Lung (tissue), 11 donors: ENCODE measurements at regions not wholly inside any gene's neighbourhood (a gene's known extent, or its start where the extent isn't known, plus 50 kb on each side); places are given as distances from the start of the nearest gene placed in this dataset.

ENCODE experiments used
- ATAC-seq: fragments of 200-7000 bp; cut with Tn5 transposase; one replicate; pipeline ENCODE4 v1.9.1; 2020; ENCODE audit warnings: moderate number of reproducible peaks; ENCODE audit not compliant: insufficient read depth, low FRiP score
- DNase-seq, 3 donors: peaks; one replicate each; pipeline ENCODE4 v3.0.0-alpha.2; 2013 to 2017
- H3K27ac ChIP-seq, 2 donors: one replicate each; pipeline ENCODE4 v1.5.1; 2013; ENCODE audit warnings: mild to moderate bottlenecking in 2 of 2, moderate library complexity in 2 of 2, control low read depth in 1 of 2, inconsistent platforms in 1 of 2, low read depth in 1 of 2, low read length in 1 of 2
- H3K27me3 ChIP-seq, 3 donors: one replicate each; pipeline ENCODE4 v1.5.1; 2013; ENCODE audit warnings: low read length in 2 of 3; ENCODE audit not compliant: control insufficient read depth in 3 of 3, insufficient read depth in 3 of 3
- H3K36me3 ChIP-seq, 4 donors: one replicate each; pipeline ENCODE4 v1.5.1; 2013; ENCODE audit warnings: low read length in 4 of 4, mild to moderate bottlenecking in 1 of 4, moderate library complexity in 1 of 4; ENCODE audit not compliant: control insufficient read depth in 4 of 4, insufficient read depth in 4 of 4
- H3K4me1 ChIP-seq, 5 donors: one replicate each; pipeline ENCODE4 v1.5.1; 2013; ENCODE audit warnings: low read length in 5 of 5, mild to moderate bottlenecking in 2 of 5, moderate library complexity in 1 of 5; ENCODE audit not compliant: control insufficient read depth in 5 of 5, insufficient read depth in 5 of 5
- H3K4me3 ChIP-seq: one replicate; pipeline ENCODE4 v1.5.1; 2013; ENCODE audit warnings: mild to moderate bottlenecking, control low read depth, moderate library complexity
- H3K9ac ChIP-seq, 2 donors: one replicate each; pipeline ENCODE4 v1.5.1; 2013; ENCODE audit warnings: low read length in 2 of 2, control low read depth in 1 of 2; ENCODE audit not compliant: insufficient read depth in 1 of 2
- H3K9me3 ChIP-seq, 4 donors: one replicate each; pipeline ENCODE4 v1.5.1; 2013; ENCODE audit warnings: low read length in 3 of 4, mild to moderate bottlenecking in 1 of 4, moderate library complexity in 1 of 4; ENCODE audit not compliant: control insufficient read depth in 4 of 4, insufficient read depth in 3 of 4
- WGBS, 2 donors: extraction: QIAGEN DNeasy Blood & Tissue Kit; methylation state at CpG; one replicate each; pipeline ENCODE4 v1.1.7; 2013; 5-methylcytosine and 5-hydroxymethylcytosine counted together
- TF ChIP-seq, protein P1 (sequence below): IDR thresholded peaks from 2 replicates; pipeline ENCODE4 v1.5.1; 2012; ENCODE audit warnings: mild to moderate bottlenecking; ENCODE audit errors: control extremely low read depth, extremely low read depth
- donor health status: control.
- donor health status: control.
- donor health status: Bipolar disorder and iron deficiency.
- donor health status: healthy.
- donor health status: DM: yes; HTN: yes; CAD: no.

DNA sequence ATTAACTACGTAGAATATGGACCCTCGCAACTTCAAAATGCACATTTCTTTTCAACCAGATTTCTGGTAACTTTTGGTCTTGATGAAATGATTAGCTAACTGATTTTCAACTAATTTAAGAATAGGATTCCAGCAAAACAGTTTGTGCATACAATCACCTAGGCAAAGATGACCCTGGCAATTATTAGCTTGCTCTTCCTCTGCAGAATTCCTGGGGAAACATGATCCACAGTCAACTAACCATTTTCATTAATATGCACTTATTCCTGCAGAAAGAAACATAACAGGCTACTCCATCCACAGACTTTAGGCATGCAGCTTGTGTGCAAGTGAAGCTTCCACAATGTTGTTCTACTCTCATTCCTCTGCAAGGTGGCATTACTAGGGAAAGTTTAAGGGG lies 1150.8 kb upstream of the FANCL start:
- no peak for ATAC-seq
- Histone ChIP-seq H3K4me3 (no peak overlapping the region), H3K9me3 (no peaks in the 10 kb centered on the region), H3K9ac (no peak overlapping the region), H3K4me1 (no peaks in the 10 kb centered on the region), H3K27me3 (no peaks in the 10 kb centered on the region), H3K27ac (no peak overlapping the region), H3K36me3 (no peaks in the 10 kb centered on the region)
- DNase-seq: no peak
- WGBS, 2 donors: 90 to 97% methylated on average over 2 of the region's 2 CpGs
- TF ChIP-seq, protein P1, sequence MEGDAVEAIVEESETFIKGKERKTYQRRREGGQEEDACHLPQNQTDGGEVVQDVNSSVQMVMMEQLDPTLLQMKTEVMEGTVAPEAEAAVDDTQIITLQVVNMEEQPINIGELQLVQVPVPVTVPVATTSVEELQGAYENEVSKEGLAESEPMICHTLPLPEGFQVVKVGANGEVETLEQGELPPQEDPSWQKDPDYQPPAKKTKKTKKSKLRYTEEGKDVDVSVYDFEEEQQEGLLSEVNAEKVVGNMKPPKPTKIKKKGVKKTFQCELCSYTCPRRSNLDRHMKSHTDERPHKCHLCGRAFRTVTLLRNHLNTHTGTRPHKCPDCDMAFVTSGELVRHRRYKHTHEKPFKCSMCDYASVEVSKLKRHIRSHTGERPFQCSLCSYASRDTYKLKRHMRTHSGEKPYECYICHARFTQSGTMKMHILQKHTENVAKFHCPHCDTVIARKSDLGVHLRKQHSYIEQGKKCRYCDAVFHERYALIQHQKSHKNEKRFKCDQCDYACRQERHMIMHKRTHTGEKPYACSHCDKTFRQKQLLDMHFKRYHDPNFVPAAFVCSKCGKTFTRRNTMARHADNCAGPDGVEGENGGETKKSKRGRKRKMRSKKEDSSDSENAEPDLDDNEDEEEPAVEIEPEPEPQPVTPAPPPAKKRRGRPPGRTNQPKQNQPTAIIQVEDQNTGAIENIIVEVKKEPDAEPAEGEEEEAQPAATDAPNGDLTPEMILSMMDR: no peak

DNA sequence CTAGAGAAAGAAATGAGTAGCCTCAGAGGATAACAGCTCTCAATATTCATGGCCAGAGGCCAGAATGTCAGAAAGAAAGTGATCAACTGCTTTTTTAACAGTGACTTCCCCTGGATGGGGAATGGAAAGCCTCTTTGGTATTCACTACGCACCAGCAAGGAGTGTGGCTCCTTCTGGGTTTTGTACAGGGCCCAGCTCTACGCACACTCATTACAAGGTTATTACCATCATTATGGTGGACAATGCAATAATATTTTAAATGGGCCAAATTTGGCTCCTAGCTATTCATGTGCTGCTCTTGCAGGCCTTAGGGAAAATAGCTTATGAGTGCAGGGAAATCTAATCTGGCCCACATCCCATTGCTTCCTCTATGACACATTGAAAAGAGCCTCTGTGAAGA lies 1149.5 kb upstream of the FANCL start:
- H3K9me3 ChIP-seq: no peaks in the 10 kb centered on the region
- no peaks in the 10 kb centered on the region for H3K27me3 ChIP-seq
- DNase-seq (peak in 1 of 3 donors; percentile 3), ATAC-seq (no peak)
- H3K4me3 ChIP-seq: no peak overlapping the region
- no peak overlapping the region for H3K9ac ChIP-seq
- 90 to 96% methylated on average over 2 of the region's 2 CpGs for WGBS, 2 donors
- no peaks in the 10 kb centered on the region for H3K36me3 ChIP-seq
- TF ChIP-seq, protein P1: no peak
- no peak overlapping the region for H3K27ac ChIP-seq
- no peaks in the 10 kb centered on the region for H3K4me1 ChIP-seq

DNA sequence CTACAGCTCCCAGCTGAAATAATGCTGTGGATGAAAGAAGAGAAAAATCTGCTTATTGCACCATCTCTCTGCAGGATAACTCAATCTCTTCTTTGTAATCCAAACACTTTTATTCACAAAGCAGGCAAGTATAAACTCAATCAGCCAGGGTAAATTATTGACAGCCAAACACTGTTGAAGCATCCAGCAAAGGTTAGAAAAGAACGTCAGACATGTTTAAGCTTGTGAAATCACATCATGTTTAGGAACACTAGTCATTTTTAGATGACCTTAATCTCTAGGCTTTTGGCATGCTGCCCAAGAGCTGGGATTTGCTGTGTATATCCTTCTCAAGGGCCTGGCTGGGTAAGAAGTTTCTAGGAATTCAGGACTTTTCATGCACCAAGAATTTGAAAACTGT lies 1148.1 kb upstream of the FANCL start:
- Histone ChIP-seq H3K9me3 (no peaks in the 10 kb centered on the region), H3K4me1 (peaks cover 0 to 2% (median 0%) of the 10 kb centered on the region in 5 donors), H3K27me3 (no peaks in the 10 kb centered on the region), H3K9ac (no peak overlapping the region), H3K36me3 (no peaks in the 10 kb centered on the region), H3K27ac (no peak overlapping the region), H3K4me3 (no peak overlapping the region)
- DNase-seq (peak; percentile 45 to 66 (median 62)), ATAC-seq (no peak)
- TF ChIP-seq, protein P1: no peak
- 44 to 61% methylated on average over 1 of the region's 1 CpG for WGBS, 2 donors

DNA sequence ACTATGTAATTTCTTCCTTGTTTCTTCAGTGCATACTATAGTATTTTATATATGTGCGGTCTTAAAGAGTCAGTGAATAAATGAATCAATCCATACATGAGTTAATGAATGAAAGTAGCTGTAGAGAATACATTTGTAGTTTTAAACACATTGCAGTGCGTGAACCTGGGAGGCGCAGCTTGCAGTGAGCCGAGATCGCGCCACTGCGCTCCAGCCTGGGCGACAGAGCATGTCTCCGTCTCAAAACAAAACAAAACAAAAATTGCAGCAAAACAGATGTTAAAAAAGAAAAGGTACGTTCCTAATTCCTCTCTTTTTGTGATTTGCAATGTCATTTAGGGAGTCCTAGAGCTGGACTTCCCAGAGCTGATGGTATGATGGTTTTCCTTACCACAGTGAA lies 1144.8 kb upstream of the FANCL start:
- no peak overlapping the region for H3K4me3 ChIP-seq
- no peaks in the 10 kb centered on the region for H3K36me3 ChIP-seq
- no peak overlapping the region for H3K9ac ChIP-seq
- 91 to 94% methylated on average over 10 of the region's 10 CpGs for WGBS, 2 donors
- no peak overlapping the region for H3K27ac ChIP-seq
- TF ChIP-seq, protein P1: no peak
- H3K4me1 ChIP-seq: peaks cover 0 to 5% (median 0%) of the 10 kb centered on the region in 5 donors
- DNase-seq: no peak
- no peak for ATAC-seq
- H3K9me3 ChIP-seq: no peaks in the 10 kb centered on the region
- no peaks in the 10 kb centered on the region for H3K27me3 ChIP-seq
